ENCODE measurements at regions not wholly inside any gene's neighbourhood (a gene's known extent, or its start where the extent isn't known, plus 50 kb on each side); places are given as distances from the start of the nearest gene placed in this dataset.

DNA sequence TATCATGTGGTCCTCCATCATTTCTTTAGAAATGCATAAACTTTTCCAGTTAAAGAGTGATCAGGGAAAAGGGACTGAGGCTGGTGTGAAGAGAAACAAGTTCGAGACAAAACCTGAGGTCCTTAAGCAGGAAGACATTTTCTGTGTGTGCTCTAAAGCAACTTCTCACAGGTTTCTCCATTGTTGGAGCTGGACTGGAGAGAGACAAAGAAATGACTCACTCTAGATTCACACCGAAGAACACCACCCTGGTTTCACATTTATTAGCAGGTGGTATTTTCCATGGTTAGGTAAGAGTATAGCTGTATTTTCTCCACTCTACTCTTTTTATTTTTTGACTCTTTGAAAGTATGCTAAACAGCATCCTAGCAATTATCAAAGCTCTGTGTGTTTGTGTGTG is 736.4 kb downstream of the KCNA4 start:
- peaks cover 1% of the 10 kb centered on the region for H3K36me3 Mint-ChIP-seq (ENCODE audit: low read depth)
- H3K9me3 Mint-ChIP-seq (ENCODE audit: low read depth): no peaks in the 10 kb centered on the region
- no peak for TF ChIP-seq CTCF (IDR thresholded peaks at IDR 0.05)
- H3K27me3 Mint-ChIP-seq (ENCODE audit: low read depth): peaks cover 4% of the 10 kb centered on the region
- peaks cover 17% of the 10 kb centered on the region for H3K4me1 Mint-ChIP-seq (ENCODE audit: low read depth)
- no peak overlapping the region for H3K4me3 Mint-ChIP-seq (ENCODE audit: unreplicated experiment)
- no peak for DNase-seq (ENCODE audit: low spot score)
- no peak overlapping the region for H3K27ac Mint-ChIP-seq (ENCODE audit: unreplicated experiment)

DNA sequence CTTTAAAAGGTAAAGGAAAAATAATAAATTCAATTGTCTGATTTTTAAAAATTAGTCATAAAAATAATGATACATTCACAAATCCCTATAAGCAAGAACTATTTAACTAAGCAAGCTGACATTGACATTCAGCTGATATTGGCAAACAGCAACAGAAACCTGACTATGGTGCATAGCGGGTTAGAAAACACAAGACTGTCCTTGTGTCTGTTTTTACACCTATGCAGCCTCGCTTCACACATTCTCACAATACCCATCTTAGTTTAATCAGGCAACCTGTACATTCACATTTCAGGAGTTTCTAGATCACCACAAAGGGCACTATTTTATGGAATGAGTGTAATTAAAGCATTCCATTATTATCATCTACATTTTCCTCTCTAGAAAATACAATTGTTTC is 737.1 kb downstream of the KCNA4 start:
- H3K27me3 Mint-ChIP-seq (ENCODE audit: low read depth): peaks cover 4% of the 10 kb centered on the region
- DNase-seq (ENCODE audit: low spot score): no peak
- peaks cover 1% of the 10 kb centered on the region for H3K36me3 Mint-ChIP-seq (ENCODE audit: low read depth)
- peaks cover 17% of the 10 kb centered on the region for H3K4me1 Mint-ChIP-seq (ENCODE audit: low read depth)
- H3K27ac Mint-ChIP-seq (ENCODE audit: unreplicated experiment): no peak overlapping the region
- H3K9me3 Mint-ChIP-seq (ENCODE audit: low read depth): no peaks in the 10 kb centered on the region
- TF ChIP-seq CTCF (IDR thresholded peaks at IDR 0.05): no peak
- no peak overlapping the region for H3K4me3 Mint-ChIP-seq (ENCODE audit: unreplicated experiment)

DNA sequence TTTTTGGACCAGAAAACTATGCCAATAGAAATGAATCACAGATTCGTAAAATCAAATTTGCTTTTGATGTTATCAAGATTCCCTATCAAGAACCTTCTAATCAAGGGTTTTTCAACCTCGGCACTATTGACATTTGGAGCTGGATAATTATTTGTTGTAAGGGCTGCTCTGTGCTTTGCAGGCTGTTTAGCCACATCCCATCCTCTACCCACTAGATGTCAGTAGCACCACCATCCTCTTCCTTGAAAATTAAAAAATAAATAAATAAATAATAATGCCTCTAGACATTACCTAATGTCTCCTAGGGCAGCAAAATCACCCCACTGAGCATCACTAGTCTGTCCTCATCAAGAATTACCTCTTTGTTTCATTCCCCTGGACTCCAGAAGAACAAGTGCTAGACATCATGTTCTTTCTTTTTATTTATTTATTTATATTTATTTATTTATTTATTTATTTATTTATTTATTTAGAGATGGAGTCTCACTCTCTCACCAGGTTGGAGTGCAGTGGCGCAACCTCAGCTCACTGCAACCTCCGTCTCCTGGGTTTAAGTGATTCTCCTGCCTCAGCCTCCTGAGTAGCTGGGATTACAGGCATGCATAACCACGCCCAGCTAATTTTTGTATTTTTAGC is 744.7 kb downstream of the KCNA4 start:
- Mint-ChIP-seq H3K4me1 (ENCODE audit: low read depth) (no peaks in the 10 kb centered on the region), H3K9me3 (ENCODE audit: low read depth) (no peaks in the 10 kb centered on the region), H3K27ac (ENCODE audit: unreplicated experiment) (no peak overlapping the region), H3K36me3 (ENCODE audit: low read depth) (no peaks in the 10 kb centered on the region), H3K4me3 (ENCODE audit: unreplicated experiment) (no peak overlapping the region), H3K27me3 (ENCODE audit: low read depth) (peaks cover 2% of the 10 kb centered on the region)
- DNase-seq (ENCODE audit: low spot score): no peak
- TF ChIP-seq CTCF (IDR thresholded peaks at IDR 0.05): peak; percentile 74

DNA sequence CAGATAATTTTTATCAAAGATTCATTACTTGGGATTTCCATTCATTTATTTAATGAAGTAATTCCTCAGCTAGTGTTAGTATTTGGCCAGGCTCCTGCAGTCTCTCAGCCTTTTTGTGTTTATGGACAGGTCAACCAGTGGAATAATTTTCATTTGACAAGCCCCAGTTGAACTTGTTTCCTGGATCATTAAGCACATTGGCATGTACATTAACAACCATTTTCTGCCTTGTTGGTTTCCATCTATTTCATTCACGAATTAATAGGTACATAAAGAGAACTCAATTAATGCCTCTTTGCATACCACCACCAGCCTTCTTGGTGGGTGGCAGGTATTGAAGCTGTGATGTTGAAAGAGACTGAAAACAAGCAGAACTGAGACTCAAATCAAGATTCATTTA is 745.2 kb downstream of the KCNA4 start:
- no peak for DNase-seq (ENCODE audit: low spot score)
- TF ChIP-seq CTCF (IDR thresholded peaks at IDR 0.05): no peak
- peaks cover 2% of the 10 kb centered on the region for H3K27me3 Mint-ChIP-seq (ENCODE audit: low read depth)
- no peaks in the 10 kb centered on the region for H3K4me1 Mint-ChIP-seq (ENCODE audit: low read depth)
- no peak overlapping the region for H3K4me3 Mint-ChIP-seq (ENCODE audit: unreplicated experiment)
- no peaks in the 10 kb centered on the region for H3K9me3 Mint-ChIP-seq (ENCODE audit: low read depth)
- H3K27ac Mint-ChIP-seq (ENCODE audit: unreplicated experiment): no peak overlapping the region
- no peaks in the 10 kb centered on the region for H3K36me3 Mint-ChIP-seq (ENCODE audit: low read depth)

GRCh38 chr11:29268733-29269132 is 748.1 kb downstream of the KCNA4 start:
- Mint-ChIP-seq H3K27ac (ENCODE audit: unreplicated experiment) (no peak overlapping the region), H3K9me3 (ENCODE audit: low read depth) (no peaks in the 10 kb centered on the region), H3K36me3 (ENCODE audit: low read depth) (no peaks in the 10 kb centered on the region), H3K4me1 (ENCODE audit: low read depth) (no peaks in the 10 kb centered on the region), H3K4me3 (ENCODE audit: unreplicated experiment) (no peak overlapping the region), H3K27me3 (ENCODE audit: low read depth) (peaks cover 2% of the 10 kb centered on the region)
- TF ChIP-seq CTCF (IDR thresholded peaks at IDR 0.05): no peak
- DNase-seq (ENCODE audit: low spot score): no peak

Data from chondrocyte (in vitro differentiated cells).